ENCODE measurements at regions not wholly inside any gene's neighbourhood (a gene's known extent, or its start where the extent isn't known, plus 50 kb on each side); places are given as distances from the start of the nearest gene placed in this dataset.
"Not testable (repeated sequence)": the region's sequence is repeated elsewhere in the genome, so short reads cannot be mapped to it uniquely, and the experiment has no call there.

DNA sequence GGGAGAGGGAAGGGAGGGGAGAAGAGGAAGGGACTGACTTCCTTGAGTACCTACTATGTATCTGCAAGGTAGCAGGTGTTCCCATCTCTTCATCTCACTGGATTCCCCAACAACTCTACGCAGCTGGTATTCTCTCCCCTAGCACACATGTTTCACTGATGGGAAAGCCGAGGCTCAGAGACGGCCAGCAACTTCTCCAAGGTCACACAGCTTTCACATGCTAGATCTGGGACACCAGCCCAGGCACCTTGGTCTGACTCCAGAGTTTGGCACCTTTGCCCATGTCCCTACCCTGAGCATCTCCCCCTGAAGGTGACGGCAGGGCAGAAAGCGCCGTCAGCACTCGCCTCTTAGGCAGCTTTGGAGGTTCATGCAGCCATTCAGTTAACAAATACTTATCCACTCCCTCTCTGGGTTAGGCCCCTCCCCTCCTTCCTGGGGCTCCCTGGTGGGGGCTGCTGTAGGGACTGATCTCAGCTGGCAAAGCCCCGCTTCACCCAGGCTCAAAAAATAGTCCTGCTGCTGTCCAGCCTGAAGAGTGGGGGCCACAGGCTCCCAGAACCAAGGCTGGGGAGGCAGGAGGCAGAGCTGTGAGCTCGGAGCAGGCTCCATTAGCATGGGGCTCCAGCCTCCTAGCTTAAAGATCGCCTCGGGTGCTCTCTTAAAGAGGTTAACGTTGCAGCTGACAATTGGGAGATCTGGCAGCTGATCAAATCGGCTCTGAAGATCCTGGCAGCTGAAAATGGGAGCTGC, 79.4 kb downstream of the IGLL1 start:
- WGBS = 53% methylated on average over 13 of the region's 13 CpGs
- Histone ChIP-seq H3K9me3 (ENCODE audit: insufficient read depth, low read depth, low read length) (no peaks in the 10 kb centered on the region), H3K27me3 (ENCODE audit: insufficient read depth, low read length) (no peaks in the 10 kb centered on the region), H3K4me1 (ENCODE audit: insufficient read depth, low read length) (no peaks in the 10 kb centered on the region), H3K36me3 (ENCODE audit: insufficient read depth, low read length) (no peaks in the 10 kb centered on the region), H3K4me3 (ENCODE audit: low read length) (no peak overlapping the region), H3K27ac (ENCODE audit: low read depth, low read length) (no peak overlapping the region), H3K9ac (ENCODE audit: low read depth, low read length) (no peak overlapping the region)

DNA sequence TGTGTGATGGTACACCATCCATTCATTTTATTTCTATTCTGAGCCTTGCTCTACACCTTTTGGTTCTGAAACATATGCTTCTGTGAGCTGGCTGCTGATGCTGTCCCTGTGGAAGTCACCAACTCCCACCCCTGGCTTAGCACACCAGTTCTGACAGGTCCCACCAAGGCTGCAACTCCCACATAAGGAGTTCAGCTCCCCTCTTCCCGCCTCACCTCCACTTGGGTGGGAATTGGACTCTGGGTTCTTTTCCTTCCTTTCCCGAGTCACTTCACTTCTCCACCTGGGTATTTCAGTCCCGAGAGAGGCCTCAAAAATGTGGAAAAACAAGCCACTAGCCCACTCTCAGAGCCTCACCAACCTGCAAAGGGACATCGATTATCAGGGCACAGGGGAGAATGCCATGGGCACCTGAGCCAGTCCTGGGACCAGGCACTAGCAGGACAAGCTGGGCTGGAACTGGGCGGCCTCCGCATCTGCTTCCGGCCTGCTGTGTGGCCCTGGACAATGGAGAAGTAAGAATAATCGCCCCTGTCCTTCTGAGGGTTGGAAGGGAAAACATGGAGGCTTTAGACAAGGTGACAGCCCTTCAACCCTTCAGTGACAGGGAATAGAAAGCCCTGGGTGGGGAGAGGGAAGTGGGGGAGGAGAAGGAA, 80.1 kb downstream of the IGLL1 start:
- Histone ChIP-seq H3K36me3 (ENCODE audit: insufficient read depth, low read length) (no peaks in the 10 kb centered on the region), H3K27me3 (ENCODE audit: insufficient read depth, low read length) (no peaks in the 10 kb centered on the region), H3K9me3 (ENCODE audit: insufficient read depth, low read depth, low read length) (no peaks in the 10 kb centered on the region), H3K4me1 (ENCODE audit: insufficient read depth, low read length) (no peaks in the 10 kb centered on the region), H3K9ac (ENCODE audit: low read depth, low read length) (no peak overlapping the region), H3K4me3 (ENCODE audit: low read length) (no peak overlapping the region), H3K27ac (ENCODE audit: low read depth, low read length) (no peak overlapping the region)
- 83% methylated on average over 8 of the region's 8 CpGs for WGBS

DNA sequence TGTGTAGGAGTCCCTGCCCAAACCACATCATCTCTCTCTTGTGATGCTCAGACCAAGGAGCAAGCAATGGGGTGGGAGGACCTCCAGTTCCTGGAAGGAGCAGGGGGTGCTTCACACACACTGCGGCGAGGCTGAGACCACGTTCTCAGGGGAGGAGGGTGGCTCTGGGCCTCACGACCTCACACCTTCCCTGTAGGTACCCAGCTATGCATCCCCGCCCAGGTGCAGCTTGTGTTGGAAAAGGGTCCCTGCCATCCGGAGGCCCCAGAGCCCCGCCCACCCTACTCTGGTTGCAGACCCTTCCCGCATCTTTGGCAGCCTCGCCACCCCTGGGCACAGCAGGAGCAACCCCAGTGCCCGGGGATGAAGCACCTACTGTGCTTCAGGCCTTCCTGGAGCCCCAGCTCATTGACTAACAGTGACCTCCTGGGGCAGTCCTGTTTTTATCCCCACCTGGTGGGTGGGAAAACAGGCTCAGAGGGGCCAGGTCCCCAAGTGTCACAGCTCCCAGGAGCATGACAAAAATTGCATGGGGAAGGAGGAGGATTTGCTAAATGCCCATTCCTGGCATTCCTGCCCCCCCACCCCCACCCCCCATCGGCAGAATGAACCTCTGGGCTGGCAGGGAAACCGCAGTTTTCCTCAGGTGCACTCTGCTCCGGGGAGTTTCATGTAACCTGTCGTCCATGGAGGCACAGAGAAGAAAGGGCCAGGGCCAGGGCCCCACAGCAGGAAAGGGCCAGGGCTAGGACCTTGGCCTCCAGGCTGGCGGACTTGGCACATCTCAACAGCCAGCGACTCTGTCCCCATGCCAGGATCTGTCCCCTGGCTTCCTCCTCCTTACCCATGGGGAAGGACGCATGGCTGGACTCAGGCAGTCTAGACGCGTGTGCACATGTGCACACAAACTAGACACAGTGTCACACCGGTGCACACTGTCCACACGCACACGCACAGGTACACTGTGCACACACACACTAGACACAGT, 81.0 kb downstream of the IGLL1 start:
- H3K27ac ChIP-seq (ENCODE audit: low read depth, low read length) = no peak overlapping the region
- H3K9ac ChIP-seq (ENCODE audit: low read depth, low read length) = no peak overlapping the region
- no peaks in the 10 kb centered on the region for H3K4me1 ChIP-seq (ENCODE audit: insufficient read depth, low read length)
- WGBS = 64% methylated on average over 22 of the region's 22 CpGs
- no peaks in the 10 kb centered on the region for H3K36me3 ChIP-seq (ENCODE audit: insufficient read depth, low read length)
- H3K4me3 ChIP-seq (ENCODE audit: low read length) = no peak overlapping the region
- H3K27me3 ChIP-seq (ENCODE audit: insufficient read depth, low read length) = no peaks in the 10 kb centered on the region
- H3K9me3 ChIP-seq (ENCODE audit: insufficient read depth, low read depth, low read length) = no peaks in the 10 kb centered on the region

DNA sequence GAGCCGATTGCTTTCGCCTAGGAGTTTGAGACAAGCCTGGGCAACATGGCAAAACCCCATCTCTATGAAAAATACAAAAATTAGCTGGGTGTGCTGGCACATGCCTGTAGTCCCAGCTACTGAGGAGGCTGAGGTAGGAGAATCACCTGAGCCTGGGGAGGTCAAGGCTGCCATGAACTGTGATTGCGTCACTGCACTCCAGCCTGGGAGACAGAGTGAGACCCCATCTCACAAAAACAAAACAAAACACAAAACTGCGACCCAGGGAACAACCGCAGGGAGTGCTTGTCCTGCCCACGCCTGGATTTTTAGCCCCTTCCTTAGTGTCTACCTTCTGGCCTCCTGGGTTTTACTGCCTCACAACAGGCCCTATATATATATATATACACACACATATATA, 82.2 kb downstream of the IGLL1 start:
- 87% methylated on average over 6 of the region's 6 CpGs for WGBS
- not testable (repeated sequence) for H3K9me3 ChIP-seq (ENCODE audit: insufficient read depth, low read depth, low read length)

DNA sequence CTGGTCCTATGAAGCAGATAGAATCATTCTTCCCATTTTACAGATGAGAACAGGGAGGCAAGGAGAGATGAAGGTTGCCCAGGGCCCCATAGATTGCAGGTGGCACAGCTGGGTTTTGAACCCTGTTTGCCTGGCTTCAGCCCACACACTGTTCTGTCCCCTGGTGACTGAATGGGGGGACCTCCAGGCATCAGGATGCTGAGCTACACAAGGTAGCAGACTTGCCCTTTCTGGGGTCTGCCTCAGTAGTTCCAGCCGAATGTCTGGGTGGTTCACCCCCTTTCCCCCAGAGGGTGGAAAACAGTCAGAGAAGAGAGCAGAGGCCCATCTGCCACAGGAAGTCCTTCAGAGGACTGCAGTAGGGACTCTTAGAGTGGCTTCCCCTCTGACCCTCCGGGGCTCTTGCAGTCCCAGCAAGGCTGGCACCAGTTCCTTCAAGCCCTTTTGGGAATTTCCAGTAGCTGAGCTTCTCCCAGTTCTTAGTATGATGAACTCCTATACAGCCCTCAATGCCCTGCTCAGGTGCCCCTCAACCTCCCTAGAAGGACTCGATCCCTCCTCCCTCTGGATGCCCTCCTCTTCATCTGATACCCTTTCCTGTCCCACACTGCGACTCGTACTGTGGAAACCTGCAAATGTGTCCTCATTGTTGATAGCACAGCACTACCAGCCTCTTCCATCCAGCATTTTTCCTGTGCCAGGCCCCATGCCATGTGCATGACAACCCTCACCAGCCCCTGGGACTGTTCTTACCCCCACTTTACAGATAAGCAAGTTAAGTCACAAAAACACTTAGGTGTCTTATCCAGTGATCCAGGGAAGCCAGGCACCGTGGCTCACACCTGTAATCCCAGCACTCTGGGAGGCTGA, 82.8 kb downstream of the IGLL1 start:
- 87% methylated on average over 6 of the region's 6 CpGs for WGBS
- no peak overlapping the region for H3K27ac ChIP-seq (ENCODE audit: low read depth, low read length)
- H3K4me3 ChIP-seq (ENCODE audit: low read length) = no peak overlapping the region
- H3K9me3 ChIP-seq (ENCODE audit: insufficient read depth, low read depth, low read length) = no peaks in the 10 kb centered on the region
- no peaks in the 10 kb centered on the region for H3K36me3 ChIP-seq (ENCODE audit: insufficient read depth, low read length)
- H3K27me3 ChIP-seq (ENCODE audit: insufficient read depth, low read length) = no peaks in the 10 kb centered on the region
- no peak overlapping the region for H3K9ac ChIP-seq (ENCODE audit: low read depth, low read length)
- no peaks in the 10 kb centered on the region for H3K4me1 ChIP-seq (ENCODE audit: insufficient read depth, low read length)

More for the DNA sequence above, 82.2 kb downstream of the IGLL1 start:
- not testable (repeated sequence) for H3K4me1 ChIP-seq (ENCODE audit: insufficient read depth, low read length); H3K4me3 ChIP-seq (ENCODE audit: low read length); H3K27ac ChIP-seq (ENCODE audit: low read depth, low read length); H3K36me3 ChIP-seq (ENCODE audit: insufficient read depth, low read length); H3K27me3 ChIP-seq (ENCODE audit: insufficient read depth, low read length); H3K9ac ChIP-seq (ENCODE audit: low read depth, low read length)

DNA sequence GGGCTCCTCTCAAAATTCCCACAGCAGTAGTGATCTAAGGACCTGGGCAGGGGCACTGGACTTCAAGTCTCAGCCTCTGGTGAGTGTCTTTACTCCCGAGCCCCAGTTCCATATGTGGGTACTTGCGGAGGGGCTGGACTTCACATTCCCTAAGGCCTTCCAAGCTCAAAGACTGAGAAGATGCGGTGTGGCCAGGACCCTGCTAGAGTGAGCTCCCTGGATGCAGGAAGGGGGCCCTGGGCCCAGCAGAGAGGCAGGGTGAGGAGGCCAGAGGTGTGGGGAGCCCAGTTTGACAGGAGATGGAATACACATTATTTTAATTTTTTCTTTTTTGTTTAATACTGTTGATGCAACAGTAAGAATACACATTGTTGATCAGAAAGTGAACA, 83.7 kb downstream of the IGLL1 start:
- WGBS = 77% methylated on average over 3 of the region's 3 CpGs
- Histone ChIP-seq H3K4me3 (ENCODE audit: low read length) (no peak overlapping the region), H3K27me3 (ENCODE audit: insufficient read depth, low read length) (no peaks in the 10 kb centered on the region), H3K9me3 (ENCODE audit: insufficient read depth, low read depth, low read length) (no peaks in the 10 kb centered on the region), H3K4me1 (ENCODE audit: insufficient read depth, low read length) (no peaks in the 10 kb centered on the region), H3K36me3 (ENCODE audit: insufficient read depth, low read length) (no peaks in the 10 kb centered on the region), H3K27ac (ENCODE audit: low read depth, low read length) (no peak overlapping the region), H3K9ac (ENCODE audit: low read depth, low read length) (no peak overlapping the region)

DNA sequence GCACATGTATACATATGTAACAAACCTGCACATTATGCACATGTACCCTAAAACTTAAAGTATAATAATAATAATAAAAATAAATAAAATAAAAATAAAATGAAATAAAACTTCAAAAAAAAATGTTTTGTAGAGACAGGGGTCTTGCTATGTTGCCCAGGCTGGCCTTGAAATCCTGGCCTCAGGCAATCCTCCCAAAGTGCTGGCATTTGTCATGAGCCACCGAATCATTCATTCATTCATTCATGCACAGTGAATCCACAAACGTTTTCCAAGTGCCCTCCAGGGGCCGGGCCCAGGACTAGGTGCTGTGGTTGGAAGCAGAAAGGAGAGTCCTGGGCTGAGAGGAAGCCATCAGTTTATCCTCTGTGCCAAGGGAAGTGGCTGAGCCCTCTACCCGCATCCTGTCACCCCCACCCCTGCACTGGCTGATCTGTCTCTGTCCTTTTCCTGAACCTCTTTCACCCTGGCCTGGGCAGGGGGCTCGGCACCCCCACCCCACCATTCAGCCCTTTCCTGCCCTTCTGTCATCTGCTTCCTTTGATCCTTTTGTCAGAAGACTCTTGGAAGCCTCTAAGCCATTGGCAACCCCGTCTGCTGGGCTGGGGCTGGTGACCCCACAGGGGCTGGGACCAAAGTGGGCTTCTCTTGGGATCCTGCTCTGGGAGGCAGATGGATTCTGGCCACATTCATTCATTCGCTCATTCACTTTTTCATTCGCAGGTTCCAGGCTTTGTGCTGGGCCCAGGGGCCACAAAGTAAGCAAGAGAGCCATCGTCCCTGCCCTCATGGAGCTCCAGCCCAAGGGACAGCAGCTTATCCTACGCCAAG, 84.3 kb downstream of the IGLL1 start:
- no peaks in the 10 kb centered on the region for H3K4me1 ChIP-seq (ENCODE audit: insufficient read depth, low read length)
- H3K36me3 ChIP-seq (ENCODE audit: insufficient read depth, low read length) = no peaks in the 10 kb centered on the region

DNA sequence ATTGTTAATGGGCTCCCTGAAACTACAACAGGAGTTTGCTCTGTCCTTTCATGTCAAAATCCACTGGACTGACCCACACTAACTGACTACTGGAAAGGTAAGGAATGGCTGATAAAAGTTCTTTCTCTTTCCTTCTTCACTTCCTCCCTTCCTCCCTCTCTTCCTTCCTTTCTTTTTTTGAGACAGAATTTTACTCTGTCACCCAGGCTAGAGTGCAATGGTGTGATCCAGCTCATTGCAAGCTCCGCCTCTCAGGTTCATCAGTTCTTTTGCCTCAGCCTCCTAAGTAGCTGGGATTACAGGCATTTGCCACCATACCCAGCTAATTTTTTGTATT, 85.2 kb downstream of the IGLL1 start:
- Histone ChIP-seq H3K27me3 (ENCODE audit: insufficient read depth, low read length) (no peaks in the 10 kb centered on the region), H3K4me1 (ENCODE audit: insufficient read depth, low read length) (no peaks in the 10 kb centered on the region), H3K9ac (ENCODE audit: low read depth, low read length) (no peak overlapping the region), H3K36me3 (ENCODE audit: insufficient read depth, low read length) (no peaks in the 10 kb centered on the region), H3K27ac (ENCODE audit: low read depth, low read length) (no peak overlapping the region), H3K4me3 (ENCODE audit: low read length) (no peak overlapping the region), H3K9me3 (ENCODE audit: insufficient read depth, low read depth, low read length) (no peaks in the 10 kb centered on the region)
- 100% methylated on average over 1 of the region's 1 CpG for WGBS

More for the DNA sequence above, 84.3 kb downstream of the IGLL1 start:
- no peaks in the 10 kb centered on the region for H3K9me3 ChIP-seq (ENCODE audit: insufficient read depth, low read depth, low read length)
- 71% methylated on average over 10 of the region's 10 CpGs for WGBS
- no peak overlapping the region for H3K4me3 ChIP-seq (ENCODE audit: low read length)
- no peak overlapping the region for H3K27ac ChIP-seq (ENCODE audit: low read depth, low read length)
- no peaks in the 10 kb centered on the region for H3K27me3 ChIP-seq (ENCODE audit: insufficient read depth, low read length)
- no peak overlapping the region for H3K9ac ChIP-seq (ENCODE audit: low read depth, low read length)

DNA sequence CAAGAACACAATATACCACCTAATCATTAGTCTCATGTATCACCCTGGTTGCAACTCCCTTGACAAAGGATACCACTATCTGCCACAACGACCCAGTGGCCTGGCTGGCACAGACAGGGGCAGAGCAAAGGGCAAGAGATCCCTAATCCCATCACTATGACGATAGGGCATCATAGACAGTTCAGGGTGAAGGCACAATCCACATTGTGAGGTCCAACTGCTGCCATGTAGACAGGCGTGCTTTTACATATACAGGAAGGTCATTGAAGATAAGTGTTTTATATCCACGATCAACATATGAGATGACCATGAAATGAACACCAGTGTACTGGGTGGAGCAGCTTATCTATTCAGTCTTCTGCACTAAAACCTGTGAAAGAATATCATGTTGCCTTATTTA, 94.6 kb downstream of the IGLL1 start:
- Histone ChIP-seq H3K9me3 (ENCODE audit: insufficient read depth, low read depth, low read length) (peaks cover 3% of the 10 kb centered on the region; the same call in 1 of the 2 replicates), H3K27me3 (ENCODE audit: insufficient read depth, low read length) (peaks cover 4% of the 10 kb centered on the region; the same call in 1 of the 2 replicates), H3K4me3 (ENCODE audit: low read length) (no peak overlapping the region), H3K27ac (ENCODE audit: low read depth, low read length) (no peak overlapping the region), H3K36me3 (ENCODE audit: insufficient read depth, low read length) (no peaks in the 10 kb centered on the region), H3K9ac (ENCODE audit: low read depth, low read length) (no peak overlapping the region), H3K4me1 (ENCODE audit: insufficient read depth, low read length) (no peaks in the 10 kb centered on the region)
- WGBS = 87% methylated on average over 4 of the region's 4 CpGs

DNA sequence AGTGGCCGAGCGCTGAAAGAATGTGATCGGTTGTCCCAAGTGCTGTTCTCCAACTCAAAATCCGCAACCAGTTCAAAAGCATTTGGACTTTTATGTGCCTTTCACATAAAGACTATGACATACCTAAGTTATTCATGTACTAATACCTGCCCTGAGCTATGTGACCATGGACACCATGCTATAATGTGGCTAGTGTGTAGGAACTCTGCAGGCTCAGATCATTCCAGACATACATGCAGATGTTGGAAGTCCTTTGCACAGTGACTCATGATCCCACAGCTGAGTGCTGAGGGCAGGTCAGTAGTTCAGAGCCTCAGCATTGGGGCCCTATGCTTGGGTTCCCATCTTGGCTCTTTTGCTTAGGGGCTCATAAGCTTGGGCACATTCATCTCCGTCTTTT, 95.4 kb downstream of the IGLL1 start:
- H3K9ac ChIP-seq (ENCODE audit: low read depth, low read length) = no peak overlapping the region
- H3K27ac ChIP-seq (ENCODE audit: low read depth, low read length) = no peak overlapping the region
- WGBS = 88% methylated on average over 5 of the region's 5 CpGs
- peaks cover 4% of the 10 kb centered on the region; the same call in 1 of the 2 replicates for H3K27me3 ChIP-seq (ENCODE audit: insufficient read depth, low read length)
- peaks cover 3% of the 10 kb centered on the region; the same call in 1 of the 2 replicates for H3K9me3 ChIP-seq (ENCODE audit: insufficient read depth, low read depth, low read length)
- H3K36me3 ChIP-seq (ENCODE audit: insufficient read depth, low read length) = no peaks in the 10 kb centered on the region
- no peak overlapping the region for H3K4me3 ChIP-seq (ENCODE audit: low read length)
- no peaks in the 10 kb centered on the region for H3K4me1 ChIP-seq (ENCODE audit: insufficient read depth, low read length)
